NCI-H2196 treated with DMSO at 0.1 percent for 48 hours (cell line): ENCODE measurements at regions not wholly inside any gene's neighbourhood (a gene's known extent, or its start where the extent isn't known, plus 50 kb on each side); places are given as distances from the start of the nearest gene placed in this dataset.
A peak's percentile ranks its signal among the peaks of the same experiment; 100 is the strongest.

ENCODE experiments used
- DNase-seq: peaks from one replicate; lab custom pipeline; 2025; ENCODE audit not compliant: unreplicated experiment; lab: John Stamatoyannopoulos, UW

GRCh38 chr6:80482056-80482455 lies 375.6 kb downstream of the BCKDHB start:
- no peak for DNase-seq

GRCh38 chr6:80480421-80481157 lies 374.1 kb downstream of the BCKDHB start:
- DNase-seq: no peak

DNA sequence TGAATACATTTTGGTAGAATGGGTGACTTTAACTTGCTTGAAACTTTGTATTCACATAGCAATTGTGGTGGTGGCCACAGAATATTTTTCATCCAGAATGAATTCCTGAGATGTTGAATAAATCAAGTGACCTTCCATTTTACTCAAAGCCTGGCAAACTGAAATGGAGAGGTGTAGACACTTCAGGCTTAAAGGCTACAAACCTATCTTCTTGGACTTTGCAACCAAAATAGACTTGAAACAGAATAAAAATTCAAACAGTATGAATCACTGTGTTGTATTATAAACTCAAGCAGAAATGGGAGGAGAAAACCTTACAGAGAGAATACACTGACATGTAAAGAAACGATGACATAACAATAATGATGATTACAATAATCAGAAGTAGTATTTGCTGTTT lies 371.6 kb downstream of the BCKDHB start:
- no peak for DNase-seq

- DNase-seq: no peak
Measured at GRCh38 chr6:80477591-80477990, 371.1 kb downstream of the BCKDHB start.

- no peak for DNase-seq
Measured at GRCh38 chr6:80472271-80472670, 365.8 kb downstream of the BCKDHB start.

- no peak for DNase-seq
Measured at GRCh38 chr6:80469977-80470376, 363.5 kb downstream of the BCKDHB start.

DNA sequence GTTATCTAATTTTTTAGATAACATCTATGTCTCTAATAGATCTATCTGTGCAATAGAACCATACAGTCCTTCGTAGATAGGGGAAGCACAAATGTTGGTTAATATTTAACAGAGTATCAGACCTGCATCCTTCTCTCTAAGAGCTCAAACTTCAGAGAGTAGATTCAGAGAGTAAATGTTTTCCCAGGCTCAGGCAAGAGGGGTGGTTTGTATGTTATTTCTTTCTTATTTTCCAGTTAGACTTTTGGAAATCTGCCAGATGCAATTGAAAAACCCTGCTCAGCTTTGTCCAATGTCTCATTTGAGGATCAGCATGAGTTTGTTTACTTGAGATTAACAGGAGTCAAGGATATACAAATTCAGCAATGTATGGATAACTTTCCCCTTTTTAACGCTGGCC lies 361.9 kb downstream of the BCKDHB start:
- no peak for DNase-seq

- DNase-seq: no peak
Measured at GRCh38 chr6:80467408-80467807, 360.9 kb downstream of the BCKDHB start.

GRCh38 chr6:80466981-80467380 lies 360.5 kb downstream of the BCKDHB start:
- DNase-seq: no peak

GRCh38 chr6:80465513-80465912 lies 359.0 kb downstream of the BCKDHB start:
- no peak for DNase-seq

DNA sequence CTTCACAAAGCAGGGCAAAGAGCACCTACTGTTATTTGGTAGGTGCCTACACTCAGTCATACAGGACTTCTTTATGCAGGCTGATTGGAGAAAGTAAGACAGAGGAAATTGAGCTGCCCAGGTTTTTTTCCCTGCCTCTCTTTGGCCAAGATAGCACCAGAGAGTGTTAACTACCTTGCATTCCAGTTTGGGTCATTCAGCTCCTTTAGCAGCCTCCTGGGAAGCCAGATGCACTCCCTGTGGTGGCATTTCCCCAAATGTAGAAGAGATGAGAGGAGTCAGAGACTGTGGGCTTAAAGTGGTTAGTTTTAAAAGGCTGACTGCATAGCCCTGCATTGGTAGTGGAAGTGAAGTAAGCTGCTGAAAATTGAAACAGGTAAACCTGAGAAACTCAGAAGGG lies 358.4 kb downstream of the BCKDHB start:
- DNase-seq: no peak

DNA sequence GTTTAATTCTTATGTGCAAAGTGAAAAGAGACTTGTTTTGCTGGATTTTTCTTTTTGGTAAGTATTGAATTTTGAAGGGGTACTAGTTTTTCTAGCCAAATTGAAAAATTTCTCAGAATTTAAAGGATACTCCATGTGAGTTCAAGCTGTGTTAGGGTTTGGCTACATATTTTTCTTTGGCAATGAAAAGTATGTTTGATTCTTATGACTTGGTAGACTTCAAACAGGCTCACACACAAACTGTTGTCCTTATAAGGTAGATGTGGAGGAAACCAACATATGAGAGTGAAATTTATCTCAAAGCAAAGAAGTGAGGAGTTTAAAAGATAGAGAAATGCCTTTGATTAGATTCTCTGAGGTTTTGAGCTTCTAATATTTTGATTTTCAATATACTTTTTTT lies 356.7 kb downstream of the BCKDHB start:
- no peak for DNase-seq

DNA sequence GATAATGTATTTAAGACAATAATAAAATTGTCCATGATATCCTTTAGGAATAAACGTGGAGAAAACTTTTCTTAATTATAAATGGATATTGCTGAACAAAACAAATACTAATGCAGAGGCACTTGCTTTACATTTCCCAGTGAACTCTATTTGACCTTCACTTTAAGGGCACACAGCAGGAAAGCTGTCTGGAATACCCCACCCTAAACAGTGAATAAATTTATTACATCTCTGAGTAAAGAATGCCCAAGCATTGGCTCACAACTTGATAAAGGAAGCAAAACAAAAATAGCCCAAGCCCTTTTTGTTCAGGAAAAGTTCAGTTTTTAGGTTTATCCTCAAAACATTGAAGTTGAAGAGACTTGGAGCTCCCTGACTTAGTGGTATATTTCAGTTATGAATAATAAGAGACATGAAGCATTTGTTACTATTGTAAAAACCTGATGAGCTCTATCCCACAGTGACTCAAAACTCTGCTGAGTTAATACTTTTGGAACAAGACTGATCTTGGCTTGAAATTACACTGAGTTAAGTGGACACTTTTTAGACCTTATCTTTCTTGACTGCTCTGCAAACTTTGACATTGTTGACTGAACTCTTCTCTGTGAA lies 353.9 kb downstream of the BCKDHB start:
- DNase-seq: no peak

GRCh38 chr6:80457439-80457933 lies 351.0 kb downstream of the BCKDHB start:
- peak; percentile 25 for DNase-seq

DNA sequence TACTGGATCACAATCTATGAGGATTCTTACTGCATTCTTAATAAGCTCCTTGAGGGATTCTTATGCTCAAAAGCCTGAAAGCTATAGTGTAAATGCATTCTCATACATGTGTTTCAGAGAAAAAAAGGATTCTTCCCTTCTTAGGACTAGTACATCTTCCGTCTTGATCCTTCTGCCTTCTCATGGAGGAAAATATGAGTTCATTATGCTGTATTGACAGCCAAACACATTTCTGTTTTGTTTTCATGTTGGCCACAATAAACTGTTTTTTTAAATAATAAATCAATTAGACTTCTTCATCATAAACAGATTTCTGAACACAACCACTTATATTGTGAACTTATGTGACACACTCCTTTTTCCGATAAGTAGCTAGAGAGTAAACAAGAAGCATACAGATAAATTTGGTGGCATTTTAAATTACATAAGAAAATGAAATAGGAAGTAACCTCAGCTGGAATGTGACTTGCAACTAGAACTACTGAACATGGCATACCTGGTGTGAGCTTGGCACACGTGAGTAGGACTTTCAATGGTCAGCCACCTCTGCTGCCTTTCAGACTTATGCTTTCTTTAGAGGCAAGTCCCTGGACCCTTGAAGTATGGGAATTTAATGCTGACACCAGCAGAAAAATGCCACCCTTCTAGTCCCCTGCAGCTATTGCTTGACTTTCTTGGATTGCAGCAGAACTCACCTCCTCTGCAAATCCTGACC lies 350.4 kb downstream of the BCKDHB start:
- no peak for DNase-seq

- DNase-seq: no peak
Measured at GRCh38 chr6:80454661-80455365, 348.3 kb downstream of the BCKDHB start.

GRCh38 chr6:80454197-80454596 lies 347.7 kb downstream of the BCKDHB start:
- DNase-seq: no peak

- DNase-seq: no peak
Measured at GRCh38 chr6:80449726-80450125, 343.3 kb downstream of the BCKDHB start.

DNA sequence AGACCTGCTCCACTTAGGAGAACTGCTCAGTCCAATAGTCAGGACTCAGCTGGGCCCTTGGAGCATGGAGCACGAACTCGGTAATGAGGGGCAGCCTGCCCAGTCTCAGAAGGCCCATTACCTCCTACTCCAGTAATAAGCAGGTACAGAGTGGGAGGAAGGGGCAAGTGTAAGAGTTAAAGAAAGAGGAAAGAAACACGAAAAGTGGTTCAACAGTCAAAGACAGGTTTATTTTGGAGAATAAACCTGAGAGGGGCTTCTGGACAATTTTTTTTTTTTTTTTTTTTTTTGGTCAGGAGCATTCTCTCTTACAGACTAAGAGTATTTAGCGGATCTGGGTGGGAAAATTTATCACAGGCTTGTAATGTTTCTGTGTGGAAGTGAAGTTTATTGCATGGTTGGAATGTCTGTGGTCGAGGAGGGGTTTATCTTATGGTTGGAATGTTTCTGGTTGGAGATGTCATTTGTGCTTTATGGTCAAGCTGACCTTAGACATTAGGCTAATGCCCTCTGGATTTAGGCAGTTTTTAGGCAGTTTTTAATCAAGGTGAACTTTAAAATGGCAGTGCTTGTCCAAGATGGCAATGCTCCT lies 340.1 kb downstream of the BCKDHB start:
- no peak for DNase-seq

GRCh38 chr6:80445751-80446150 lies 339.3 kb downstream of the BCKDHB start:
- no peak for DNase-seq

DNA sequence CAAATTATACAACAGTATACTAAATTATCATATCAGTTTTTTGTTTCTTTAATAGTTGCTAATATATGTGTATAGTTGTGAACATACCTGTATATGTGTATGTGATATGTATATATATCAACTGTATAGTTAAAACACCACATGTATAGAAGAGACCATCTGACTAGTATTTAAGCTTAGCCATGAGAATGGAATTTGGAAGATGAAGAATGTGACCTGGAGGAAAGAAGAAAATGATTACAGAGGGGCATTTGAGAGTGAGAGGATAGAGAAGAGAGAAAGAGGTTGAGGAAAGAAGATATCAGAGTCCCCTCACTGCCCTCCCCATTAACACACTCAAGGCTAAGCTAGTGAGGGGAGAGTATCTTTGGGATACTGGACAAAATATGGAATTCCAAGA lies 335.9 kb downstream of the BCKDHB start:
- DNase-seq: no peak
